Type B pancreatic cell (in vitro differentiated cells): ENCODE measurements at regions not wholly inside any gene's neighbourhood (a gene's known extent, or its start where the extent isn't known, plus 50 kb on each side); places are given as distances from the start of the nearest gene placed in this dataset.
A peak's percentile ranks its signal among the peaks of the same experiment; 100 is the strongest.

Experiments
- DNase-seq: peaks from one replicate; pipeline ENCODE4 v3.0.0; 2021; ENCODE audit warnings: mixed read lengths; ENCODE audit not compliant: unreplicated experiment; ENCODE audit errors: extremely low spot score
- H3K27ac Mint-ChIP-seq: 2 replicates; pipeline ENCODE4 v1.8.0; 2021; ENCODE audit warnings: mild to moderate bottlenecking, mixed read lengths
- H3K27me3 Mint-ChIP-seq: 2 replicates; pipeline ENCODE4 v1.8.0; 2021; ENCODE audit warnings: mixed read lengths
- H3K36me3 Mint-ChIP-seq: 2 replicates; pipeline ENCODE4 v1.8.0; 2021; ENCODE audit warnings: mixed read lengths
- H3K4me1 Mint-ChIP-seq: one replicate; pipeline ENCODE4 v1.8.0; 2021; ENCODE audit warnings: mixed read lengths; ENCODE audit not compliant: unreplicated experiment
- H3K4me3 Mint-ChIP-seq: 2 replicates; pipeline ENCODE4 v1.8.0; 2021; ENCODE audit warnings: mild to moderate bottlenecking, mixed read lengths
- H3K9me3 Mint-ChIP-seq: 2 replicates; pipeline ENCODE4 v1.8.0; 2021; ENCODE audit warnings: mixed read lengths
- TF ChIP-seq, protein P1 (sequence below): fragments of 200-600 bp; sonication (generic); conservative IDR thresholded peaks from 2 replicates; pipeline ENCODE4 v1.5.0; 2021; ENCODE audit warnings: antibody characterized with exemption, mild to moderate bottlenecking

DNA sequence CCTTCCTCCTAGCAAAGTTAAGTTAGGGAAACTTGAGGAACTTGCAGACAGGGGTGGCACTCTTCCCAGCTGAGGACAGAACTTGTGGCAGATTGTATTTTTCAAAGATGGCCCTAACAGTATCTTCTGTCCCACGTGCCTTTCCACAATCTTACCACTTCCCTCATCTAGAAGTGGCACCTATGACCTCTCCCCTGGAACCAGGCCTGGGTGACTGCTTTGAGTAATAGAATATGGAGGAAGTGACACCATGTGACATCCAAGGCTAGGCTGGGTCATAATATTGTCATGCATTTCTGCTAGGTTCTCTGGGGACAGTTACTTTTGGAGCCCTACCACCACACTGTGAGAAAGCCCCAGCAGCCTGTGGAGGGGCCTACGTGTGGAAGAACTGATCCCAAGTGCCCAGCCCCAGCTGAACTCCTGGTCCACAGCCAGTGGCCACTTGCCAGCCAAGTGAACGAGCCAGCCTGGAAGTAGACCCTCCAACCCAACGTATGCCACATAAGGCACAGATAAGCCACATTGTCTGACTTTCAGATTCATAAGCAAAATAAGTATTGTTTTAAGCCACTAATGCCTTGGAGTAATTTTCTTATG lies 193.7 kb downstream of the PTPN20 start:
- Mint-ChIP-seq H3K9me3 (no peaks in the 10 kb centered on the region), H3K36me3 (no peaks in the 10 kb centered on the region), H3K4me3 (no peak overlapping the region), H3K27ac (no peak overlapping the region), H3K4me1 (peaks cover 15% of the 10 kb centered on the region), H3K27me3 (peaks cover 10% of the 10 kb centered on the region)
- TF ChIP-seq, protein P1, sequence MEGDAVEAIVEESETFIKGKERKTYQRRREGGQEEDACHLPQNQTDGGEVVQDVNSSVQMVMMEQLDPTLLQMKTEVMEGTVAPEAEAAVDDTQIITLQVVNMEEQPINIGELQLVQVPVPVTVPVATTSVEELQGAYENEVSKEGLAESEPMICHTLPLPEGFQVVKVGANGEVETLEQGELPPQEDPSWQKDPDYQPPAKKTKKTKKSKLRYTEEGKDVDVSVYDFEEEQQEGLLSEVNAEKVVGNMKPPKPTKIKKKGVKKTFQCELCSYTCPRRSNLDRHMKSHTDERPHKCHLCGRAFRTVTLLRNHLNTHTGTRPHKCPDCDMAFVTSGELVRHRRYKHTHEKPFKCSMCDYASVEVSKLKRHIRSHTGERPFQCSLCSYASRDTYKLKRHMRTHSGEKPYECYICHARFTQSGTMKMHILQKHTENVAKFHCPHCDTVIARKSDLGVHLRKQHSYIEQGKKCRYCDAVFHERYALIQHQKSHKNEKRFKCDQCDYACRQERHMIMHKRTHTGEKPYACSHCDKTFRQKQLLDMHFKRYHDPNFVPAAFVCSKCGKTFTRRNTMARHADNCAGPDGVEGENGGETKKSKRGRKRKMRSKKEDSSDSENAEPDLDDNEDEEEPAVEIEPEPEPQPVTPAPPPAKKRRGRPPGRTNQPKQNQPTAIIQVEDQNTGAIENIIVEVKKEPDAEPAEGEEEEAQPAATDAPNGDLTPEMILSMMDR, result no peak
- peak; percentile 15 for DNase-seq

DNA sequence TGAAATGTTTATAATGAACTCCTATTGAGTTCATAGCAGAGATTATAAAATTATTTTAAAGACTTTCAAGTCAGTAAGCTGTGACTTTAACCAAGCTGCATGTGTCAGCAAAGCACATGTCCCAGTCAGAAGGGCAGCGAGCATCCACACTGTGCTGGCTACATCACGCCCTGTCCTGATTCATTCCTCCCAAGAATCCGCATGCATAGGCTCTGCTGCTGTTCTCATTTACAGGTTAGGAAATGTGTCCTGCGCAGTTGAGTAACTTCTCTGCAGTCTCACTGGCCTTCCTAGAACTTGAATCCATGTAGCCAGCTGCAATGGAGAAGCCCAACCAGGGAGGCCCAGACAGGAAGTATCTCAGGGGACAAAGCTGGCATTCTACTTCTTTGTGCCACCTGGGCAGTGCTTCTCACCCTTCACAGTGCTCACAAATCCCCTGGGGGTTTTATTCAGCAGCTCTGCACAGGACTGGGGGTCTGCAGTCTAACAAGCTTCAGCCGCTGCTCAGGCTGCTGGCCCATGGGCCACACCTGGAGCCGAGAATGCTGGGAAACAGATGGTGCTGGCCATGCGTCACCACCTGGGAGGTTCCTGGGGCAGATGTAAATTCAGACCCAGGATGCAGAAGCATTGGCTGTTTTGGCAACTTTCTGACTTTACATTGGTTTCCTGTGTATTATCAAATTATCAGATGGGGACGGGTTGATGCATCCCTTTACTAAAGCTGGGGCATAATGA lies 192.8 kb upstream of the GDF10 start:
- Mint-ChIP-seq H3K9me3 (no peaks in the 10 kb centered on the region), H3K4me1 (peaks cover 15% of the 10 kb centered on the region), H3K27me3 (peaks cover 2% of the 10 kb centered on the region), H3K27ac (no peak overlapping the region), H3K4me3 (no peak overlapping the region), H3K36me3 (no peaks in the 10 kb centered on the region)
- peak; percentile 39 for DNase-seq
- TF ChIP-seq, protein P1, result no peak

DNA sequence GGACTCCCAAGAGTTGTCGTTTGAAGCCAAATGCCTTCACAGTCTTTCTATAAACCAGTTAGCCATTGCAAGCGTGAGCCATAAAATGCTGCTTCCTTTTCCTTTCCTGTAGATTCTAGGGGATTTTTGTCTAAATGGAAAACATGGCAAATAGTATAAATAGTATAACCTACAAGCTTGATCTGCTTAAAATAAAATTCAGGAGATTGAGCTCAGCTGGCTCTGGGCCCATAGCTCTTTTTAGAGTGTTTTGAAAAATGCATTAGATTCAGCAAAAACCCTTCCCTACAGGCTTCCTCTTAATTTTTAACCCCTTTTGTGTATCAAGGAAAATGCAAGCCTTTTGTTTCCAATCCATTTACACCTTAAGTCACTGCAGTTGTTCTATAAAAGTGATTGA lies 190.1 kb upstream of the GDF10 start:
- Mint-ChIP-seq H3K36me3 (no peaks in the 10 kb centered on the region), H3K4me1 (peaks cover 11% of the 10 kb centered on the region), H3K27me3 (peaks cover 11% of the 10 kb centered on the region), H3K9me3 (no peaks in the 10 kb centered on the region), H3K27ac (no peak overlapping the region), H3K4me3 (no peak overlapping the region)
- TF ChIP-seq, protein P1, result no peak
- DNase-seq, result no peak

DNA sequence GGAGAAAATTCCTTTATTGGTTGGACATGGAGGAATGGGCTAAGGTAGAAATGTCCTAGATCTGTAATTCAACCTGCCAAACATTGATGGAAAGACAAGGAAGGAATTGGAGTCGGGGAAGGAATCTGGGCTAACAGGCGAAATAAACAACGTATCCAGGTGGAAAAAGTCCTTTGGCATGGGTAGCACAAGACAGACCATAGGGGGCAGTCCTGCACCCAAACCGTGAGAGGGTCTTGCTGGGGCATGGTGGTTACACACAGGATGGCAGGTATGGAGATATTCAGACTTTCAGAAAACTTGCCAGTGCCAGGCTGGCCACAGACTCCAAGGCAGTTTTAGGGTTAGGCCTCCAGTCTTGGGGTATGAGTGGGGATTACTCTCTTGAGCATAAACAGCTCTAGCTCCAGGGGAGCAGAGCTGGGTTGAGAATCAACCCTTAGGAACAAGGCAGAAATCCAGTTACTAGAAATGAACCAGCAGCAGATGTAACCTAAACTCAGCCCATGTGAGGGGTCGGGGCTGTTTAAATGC lies 188.6 kb upstream of the GDF10 start:
- Mint-ChIP-seq H3K4me1 (peaks cover 3% of the 10 kb centered on the region), H3K27me3 (peaks cover 18% of the 10 kb centered on the region), H3K9me3 (no peaks in the 10 kb centered on the region), H3K27ac (no peak overlapping the region), H3K4me3 (no peak overlapping the region), H3K36me3 (no peaks in the 10 kb centered on the region)
- TF ChIP-seq, protein P1, result no peak
- peak; percentile 31 for DNase-seq

DNA sequence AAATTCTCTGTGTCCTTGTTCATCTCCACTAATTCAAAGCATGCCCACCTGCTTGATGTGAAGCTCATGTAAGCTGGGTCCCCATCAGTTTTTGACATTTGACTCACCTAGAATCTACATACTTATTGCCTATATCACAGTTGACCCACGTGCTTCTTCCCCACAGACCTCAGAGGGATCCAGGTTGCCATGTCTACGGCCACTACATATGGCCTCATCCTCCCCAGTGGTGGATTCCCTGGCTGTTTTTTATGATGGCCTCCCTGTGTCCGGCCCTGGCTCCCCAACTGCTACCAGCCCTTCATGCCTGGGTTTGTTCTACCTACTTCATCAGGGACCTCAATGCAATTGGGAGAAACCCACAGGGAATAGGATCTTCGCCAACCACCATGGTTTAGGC lies 187.4 kb upstream of the GDF10 start:
- H3K4me1 Mint-ChIP-seq, result no peaks in the 10 kb centered on the region
- TF ChIP-seq, protein P1, result no peak
- peaks cover 20% of the 10 kb centered on the region for H3K27me3 Mint-ChIP-seq
- H3K4me3 Mint-ChIP-seq, result no peak overlapping the region
- DNase-seq, result peak; percentile 4
- no peaks in the 10 kb centered on the region for H3K36me3 Mint-ChIP-seq
- no peak overlapping the region for H3K27ac Mint-ChIP-seq
- H3K9me3 Mint-ChIP-seq, result no peaks in the 10 kb centered on the region
